H1 (cell line): ENCODE measurements at regions not wholly inside any gene's neighbourhood (a gene's known extent, or its start where the extent isn't known, plus 50 kb on each side); places are given as distances from the start of the nearest gene placed in this dataset.

Experiments
- BRCA1 ChIP-seq: IDR thresholded peaks from 2 replicates; pipeline ENCODE4 v1.6.1; 2012; ENCODE audit warnings: low read depth, low read length, improper control_type of control experiment
- CBX8 ChIP-seq: fragments of 300-800, 300-1000 bp; sonication (generic); IDR thresholded peaks from 2 replicates; pipeline ENCODE4 v1.7.1; 2016; ENCODE audit warnings: low read depth, low read length, borderline replicate concordance
- CHD7 ChIP-seq: fragments of 300-600 bp; sonication (generic); IDR thresholded peaks from 2 replicates; pipeline ENCODE4 v1.7.1; 2012; ENCODE audit warnings: low read length, moderate library complexity, mild to moderate bottlenecking, inconsistent platforms; ENCODE audit not compliant: insufficient replicate concordance
- GTF2F1 ChIP-seq: IDR thresholded peaks from 2 replicates; pipeline ENCODE4 v1.6.1; 2012; ENCODE audit warnings: low read depth, low read length, improper control_type of control experiment, borderline replicate concordance
- KDM4A ChIP-seq: IDR thresholded peaks from one replicate; pipeline ENCODE4 v1.7.1; 2012; ENCODE audit warnings: low read depth, mild to moderate bottlenecking, moderate library complexity, low read length, inconsistent platforms; ENCODE audit not compliant: severe bottlenecking
- MAX ChIP-seq: IDR thresholded peaks from 2 replicates; pipeline ENCODE4 v1.6.1; 2012; ENCODE audit warnings: inconsistent platforms
- RFX5 ChIP-seq: IDR thresholded peaks from 2 replicates; pipeline ENCODE4 v1.6.1; 2011; ENCODE audit warnings: low read depth, low read length, improper control_type of control experiment, borderline replicate concordance
- SAP30 ChIP-seq: fragments of 300-600 bp; sonication (generic); IDR thresholded peaks from 2 replicates; pipeline ENCODE4 v1.7.1; 2012; ENCODE audit warnings: low read length, moderate library complexity, mild to moderate bottlenecking, inconsistent platforms; ENCODE audit not compliant: insufficient read depth, insufficient replicate concordance
- SRF ChIP-seq: IDR thresholded peaks from 2 replicates; pipeline ENCODE4 v1.6.1; 2011; ENCODE audit warnings: mild to moderate bottlenecking, low read depth, low read length, moderate library complexity
- ZNF274 ChIP-seq: IDR thresholded peaks from 2 replicates; pipeline ENCODE4 v1.7.0; 2012; ENCODE audit warnings: low read length, borderline replicate concordance; ENCODE audit errors: extremely low read depth

GRCh38 chr15:37572401-37572800 is 362.0 kb upstream of the TMCO5A start (continued):
- no peak for TF ChIP-seq CHD7
- TF ChIP-seq CBX8, result no peak
- TF ChIP-seq SAP30, result no peak
- no peak for TF ChIP-seq SRF
- no peak for TF ChIP-seq ZNF274
- no peak for TF ChIP-seq GTF2F1
- TF ChIP-seq RFX5, result no peak
- TF ChIP-seq MAX, result no peak
- no peak for TF ChIP-seq BRCA1
- TF ChIP-seq KDM4A, result no peak
